ENCODE measurements at regions not wholly inside any gene's neighbourhood (a gene's known extent, or its start where the extent isn't known, plus 50 kb on each side); places are given as distances from the start of the nearest gene placed in this dataset.

GRCh38 chr16:24639769-24640168 is 89.7 kb upstream of the TNRC6A start:
- Histone ChIP-seq H3K27ac (ENCODE audit: low read depth) (no peak overlapping the region), H3K9me2 (ENCODE audit: insufficient read depth) (no peaks in the 10 kb centered on the region), H3K27me3 (ENCODE audit: insufficient read depth) (no peaks in the 10 kb centered on the region), H3K4me3 (no peak overlapping the region), H2AFZ (no peak overlapping the region), H3K79me2 (replicated peaks; ENCODE audit: insufficient read depth) (no peaks in the 10 kb centered on the region), H3K4me2 (no peak overlapping the region), H3F3A (replicated peaks; ENCODE audit: low read depth) (no peaks in the 10 kb centered on the region), H3K36me3 (ENCODE audit: insufficient read depth) (no peaks in the 10 kb centered on the region), H4K20me1 (replicated peaks; ENCODE audit: insufficient read depth) (no peaks in the 10 kb centered on the region), H3K4me1 (ENCODE audit: insufficient read depth) (no peaks in the 10 kb centered on the region)
- Mint-ChIP-seq H3K27ac (no peak overlapping the region), H3K4me3 (no peak overlapping the region), H3K36me3 (ENCODE audit: low read depth) (no peaks in the 10 kb centered on the region), H3K4me1 (no peaks in the 10 kb centered on the region), H3K27me3 (ENCODE audit: insufficient read depth, low read depth, poor library complexity) (no peaks in the 10 kb centered on the region), H3K9me3 (no peaks in the 10 kb centered on the region)
- TF ChIP-seq POLR2AphosphoS5 (IDR thresholded peaks at IDR 0.05; ENCODE audit: low read depth): no peak
- TF ChIP-seq CREB1 (CRISPR knock-in tag; IDR thresholded peaks at IDR 0.05; ENCODE audit: low read depth): no peak
- no peak for TF ChIP-seq ZNF114 (CRISPR knock-in tag; IDR thresholded peaks at IDR 0.05)
- TF ChIP-seq EZH2 (IDR thresholded peaks at IDR 0.05; ENCODE audit: low read depth, unreplicated experiment): no peak
- TF ChIP-seq ETS1 (IDR thresholded peaks at IDR 0.05): no peak
- no peak for TF ChIP-seq JUNB (IDR thresholded peaks at IDR 0.05; ENCODE audit: unreplicated experiment)
- TF ChIP-seq NANOG (IDR thresholded peaks at IDR 0.05; ENCODE audit: borderline replicate concordance): no peak
- TF ChIP-seq ZNF331 (CRISPR knock-in tag; IDR thresholded peaks at IDR 0.05; ENCODE audit: low read depth): no peak
- TF ChIP-seq REST (IDR thresholded peaks at IDR 0.05; ENCODE audit: unreplicated experiment): no peak
- TF ChIP-seq ZNF462 (CRISPR knock-in tag; IDR thresholded peaks at IDR 0.05): no peak
- TF ChIP-seq EZH2phosphoT487 (IDR thresholded peaks at IDR 0.05; ENCODE audit: unreplicated experiment): no peak
- TF ChIP-seq CTCF (conservative IDR thresholded peaks at IDR 0.05; ENCODE audit: low read depth in 2 of 2): no peak
- TF ChIP-seq STAT1 (IDR thresholded peaks at IDR 0.05; ENCODE audit: unreplicated experiment): no peak
- ATAC-seq: no peak
- no peak for DNase-seq (ENCODE audit: low spot score)
